Left renal pelvis (tissue), 4 donors: ENCODE measurements at regions not wholly inside any gene's neighbourhood (a gene's known extent, or its start where the extent isn't known, plus 50 kb on each side); places are given as distances from the start of the nearest gene placed in this dataset.
"Not testable (repeated sequence)": the region's sequence is repeated elsewhere in the genome, so short reads cannot be mapped to it uniquely, and the experiment has no call there.

ENCODE experiments used
- DNase-seq, 4 donors: peaks; one replicate each; pipeline ENCODE4 v3.0.0-alpha.2; 2013; ENCODE audit warnings: low read depth in 4 of 4, low spot score in 3 of 4

DNA sequence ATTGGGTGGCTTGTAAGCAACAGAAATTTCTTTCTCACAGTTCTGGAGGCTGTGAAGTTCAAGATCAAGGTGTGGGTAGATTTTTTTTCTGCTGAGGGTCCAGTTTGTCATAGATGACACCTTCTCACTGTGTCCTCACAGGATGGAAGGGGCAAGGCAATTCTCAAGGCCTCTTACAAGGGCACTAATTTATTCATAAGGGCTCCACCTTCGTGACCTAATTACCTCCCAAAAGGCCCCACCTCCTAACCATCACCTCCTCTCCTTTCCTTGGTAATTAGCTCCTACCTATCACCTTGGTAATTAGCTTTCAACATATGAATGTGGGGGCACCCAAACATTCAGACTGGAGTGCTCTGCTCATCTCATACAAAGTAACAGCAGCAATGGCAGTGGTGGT, 92.3 kb upstream of the CD44 start:
- no peak for DNase-seq

DNA sequence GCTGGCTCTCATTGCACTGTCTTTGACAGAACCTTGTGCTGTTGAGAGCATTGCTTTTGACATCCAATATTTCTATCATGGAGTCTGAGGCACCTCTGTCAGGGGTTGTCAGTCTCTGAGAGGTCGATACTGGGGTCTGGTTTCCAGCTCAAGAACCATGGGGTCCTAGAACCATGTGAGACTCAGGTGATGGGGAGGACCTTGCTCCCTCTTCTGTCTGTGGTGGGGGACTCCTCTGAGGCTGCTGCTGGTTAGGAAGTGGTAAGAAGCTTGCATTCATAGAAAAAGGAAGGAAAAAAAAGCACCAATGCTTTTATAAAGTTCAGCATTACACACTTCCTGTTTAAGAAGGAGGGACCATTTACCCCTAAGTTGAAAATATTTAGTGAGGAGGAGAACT, 91.8 kb upstream of the CD44 start:
- DNase-seq, result no peak

DNA sequence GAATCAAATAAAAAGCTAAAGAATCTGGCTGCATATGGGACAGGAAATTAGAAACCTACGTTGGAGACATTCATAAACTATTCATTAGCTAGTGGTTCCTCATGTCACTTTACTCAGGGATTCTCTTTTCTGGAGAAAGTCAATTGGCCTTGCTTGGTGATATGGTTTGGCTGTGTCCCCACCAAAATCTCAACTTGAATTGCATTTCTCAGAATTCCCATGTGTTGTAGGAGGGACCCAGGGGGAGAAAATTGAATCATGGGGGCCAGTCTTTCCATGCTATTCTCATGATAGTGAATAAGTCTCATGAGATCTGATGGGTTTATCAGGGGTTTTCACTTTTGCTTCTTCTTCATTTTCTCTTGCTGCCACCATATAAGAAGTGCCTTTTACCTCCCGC, 91.2 kb upstream of the CD44 start:
- no peak for DNase-seq

DNA sequence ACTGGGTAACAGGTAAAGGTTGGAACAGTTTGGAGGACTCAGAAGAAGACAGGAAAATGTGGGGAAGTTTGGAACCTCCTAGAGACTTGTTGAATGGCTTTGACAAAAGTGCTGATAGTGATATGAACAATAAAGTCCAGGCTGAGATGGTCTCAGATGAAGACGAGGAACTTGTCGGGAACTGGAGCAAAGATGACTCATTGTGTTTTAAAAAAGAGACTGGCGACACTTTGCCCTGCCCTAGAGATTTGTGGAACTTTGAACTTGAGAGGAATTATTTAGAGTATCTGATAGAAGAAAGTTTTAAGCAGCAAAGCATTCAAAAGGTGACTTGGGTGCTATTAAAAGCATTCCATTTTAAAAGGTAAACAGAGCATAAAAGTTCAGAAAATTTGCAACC, 90.6 kb upstream of the CD44 start:
- DNase-seq, result not testable (repeated sequence)

DNA sequence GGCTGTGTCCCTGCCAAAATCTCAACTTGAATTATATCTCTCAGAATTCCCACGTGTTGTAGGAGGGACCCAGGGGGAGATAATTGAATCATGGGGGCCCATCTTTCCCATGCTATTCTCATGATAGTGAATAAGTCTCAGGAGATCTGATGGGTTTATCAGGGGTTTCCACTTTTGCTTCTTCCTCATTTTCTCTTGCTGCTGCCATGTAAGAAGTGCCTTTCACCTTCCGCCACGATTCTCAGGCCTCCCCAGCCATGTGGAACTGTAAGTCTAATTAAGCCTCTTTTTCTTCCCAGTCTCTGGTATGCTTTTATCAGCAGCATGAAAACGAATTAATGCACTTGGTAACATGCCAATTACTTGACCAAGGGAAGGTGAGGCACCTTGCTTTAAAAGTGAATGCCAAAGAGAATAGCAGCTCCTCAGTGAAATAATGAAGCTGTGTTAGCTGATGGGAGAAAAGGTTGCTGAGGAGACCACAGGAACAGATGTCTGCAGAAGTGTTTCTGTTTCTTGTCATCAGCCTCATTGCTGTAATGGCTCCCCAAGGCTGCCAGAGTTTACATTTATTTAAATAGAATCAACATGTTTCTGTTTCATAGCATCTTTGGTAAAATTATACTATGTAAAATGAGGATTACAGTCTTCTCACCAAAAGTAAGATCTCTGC, 89.0 kb upstream of the CD44 start:
- no peak for DNase-seq

DNA sequence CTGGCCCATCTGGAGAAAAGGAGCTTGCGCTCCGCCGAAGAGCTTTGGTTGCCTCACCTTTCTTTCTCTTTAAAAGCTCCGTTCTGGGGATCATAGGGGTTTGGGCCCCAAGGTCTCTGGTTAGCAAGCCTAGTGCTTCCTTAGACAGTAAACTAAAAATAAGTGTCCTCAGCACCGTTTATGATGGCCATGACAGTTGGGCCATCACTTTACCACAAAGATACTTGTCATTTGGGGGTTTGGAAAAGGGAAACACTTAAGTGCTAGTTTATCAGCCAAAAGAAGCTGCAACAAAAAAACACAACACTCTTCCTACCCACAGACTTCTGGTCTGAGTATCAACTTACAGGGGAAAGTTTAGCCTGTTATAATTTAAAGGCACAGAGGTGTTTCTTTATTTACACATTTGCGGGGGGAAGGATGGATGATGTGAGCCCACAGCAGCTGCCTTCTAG, 88.4 kb upstream of the CD44 start:
- DNase-seq, result no peak

DNA sequence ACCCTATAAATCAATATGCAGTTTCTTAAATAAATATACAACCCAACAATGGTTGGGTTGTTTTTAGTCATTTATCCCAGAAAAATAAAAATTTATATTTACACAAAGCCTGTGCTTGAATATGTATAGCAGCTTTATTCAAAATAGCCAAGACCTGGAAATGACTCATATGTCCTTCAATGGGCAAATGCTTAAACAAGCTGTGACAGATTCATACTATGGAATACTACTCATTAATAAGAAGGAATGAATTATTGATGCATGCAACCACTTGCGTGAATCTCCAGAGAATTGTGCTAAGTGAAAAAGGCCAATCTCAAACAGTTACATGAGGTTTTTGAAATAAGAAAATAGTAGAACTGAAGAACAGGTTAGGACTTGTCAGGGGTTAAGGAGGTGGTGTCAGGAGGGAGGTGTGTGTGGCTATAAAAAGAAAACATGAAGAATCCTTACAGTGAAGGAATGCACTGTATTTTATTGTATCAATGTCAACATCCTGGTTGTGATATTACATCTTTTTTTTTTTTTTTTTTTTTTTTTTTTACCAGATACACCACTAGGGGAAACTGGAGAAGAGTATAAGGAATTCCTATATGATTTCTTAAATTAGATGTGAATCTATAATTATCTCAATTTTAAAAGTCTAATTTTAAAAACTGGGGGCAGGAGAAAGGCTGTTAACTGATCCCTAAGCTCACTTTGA, 82.4 kb upstream of the CD44 start:
- DNase-seq, result no peak

DNA sequence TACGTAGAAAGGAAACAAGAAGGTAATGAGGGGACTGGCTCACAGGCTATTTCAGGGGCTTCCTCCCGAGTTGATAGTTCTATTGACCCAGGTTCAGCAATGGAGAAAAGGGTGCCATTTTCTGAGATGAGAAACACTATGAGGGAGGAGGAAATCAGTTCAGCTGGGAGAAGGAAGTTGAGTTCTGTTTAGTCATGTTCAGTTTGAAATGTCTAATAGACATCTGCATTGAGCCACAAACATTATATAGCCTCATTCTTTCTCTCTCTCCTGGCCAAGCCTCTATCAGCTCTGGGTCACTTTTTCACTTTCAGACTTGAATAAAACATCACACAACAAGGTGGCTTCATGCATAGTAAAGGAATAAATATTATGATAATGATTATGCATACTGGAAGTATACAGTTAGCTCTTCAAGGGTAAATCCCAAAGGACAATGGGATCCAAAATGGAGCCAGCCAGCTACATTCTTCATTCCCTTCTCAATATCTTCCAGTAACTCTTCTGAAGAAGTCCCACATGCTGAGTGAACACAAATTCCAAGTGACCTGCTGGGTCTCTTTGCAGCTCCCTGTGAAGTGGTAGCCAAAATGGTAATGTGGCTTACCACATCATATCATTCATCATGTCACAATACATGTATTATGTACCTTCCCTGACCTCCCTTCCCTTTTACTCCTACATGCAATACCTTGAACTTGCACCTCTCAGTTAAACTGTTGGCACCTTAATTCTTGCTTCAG, 80.9 kb upstream of the CD44 start:
- DNase-seq, result no peak

DNA sequence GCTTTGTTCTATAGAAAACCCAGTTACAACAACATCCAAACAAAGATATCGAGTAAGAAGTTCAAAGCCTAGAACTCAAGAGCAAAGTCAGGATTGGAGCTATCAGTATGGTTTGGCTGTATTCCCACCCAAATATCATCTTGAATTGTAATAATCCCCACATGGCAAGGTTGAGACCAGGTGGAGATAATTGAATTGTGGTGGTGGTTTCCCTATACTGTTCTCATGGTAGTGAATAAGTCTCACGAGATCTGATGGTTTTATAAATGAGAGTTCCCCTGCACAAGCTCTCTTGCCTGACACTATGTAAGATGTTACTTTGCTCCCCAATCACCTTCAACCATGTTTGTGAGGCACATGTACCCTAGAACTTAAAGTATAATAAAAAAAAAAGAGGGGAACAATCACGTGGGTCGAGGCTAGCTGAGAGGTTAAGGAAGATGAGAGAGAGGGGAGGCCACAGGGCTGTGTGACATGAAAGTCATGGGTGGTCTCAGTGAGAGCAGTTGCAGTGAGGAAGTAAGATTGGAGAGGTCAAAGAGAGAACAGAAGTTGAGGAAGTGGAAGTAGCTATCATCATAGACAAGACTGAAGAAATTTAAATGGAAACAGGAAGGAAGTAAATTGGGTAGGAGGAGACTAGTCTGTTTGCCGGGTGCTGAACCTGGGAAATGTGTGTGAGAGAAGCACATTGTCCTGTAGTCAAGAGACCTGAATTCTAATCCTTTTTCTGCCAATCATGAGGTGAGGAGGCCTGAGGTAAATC, 80.1 kb upstream of the CD44 start:
- no peak for DNase-seq

DNA sequence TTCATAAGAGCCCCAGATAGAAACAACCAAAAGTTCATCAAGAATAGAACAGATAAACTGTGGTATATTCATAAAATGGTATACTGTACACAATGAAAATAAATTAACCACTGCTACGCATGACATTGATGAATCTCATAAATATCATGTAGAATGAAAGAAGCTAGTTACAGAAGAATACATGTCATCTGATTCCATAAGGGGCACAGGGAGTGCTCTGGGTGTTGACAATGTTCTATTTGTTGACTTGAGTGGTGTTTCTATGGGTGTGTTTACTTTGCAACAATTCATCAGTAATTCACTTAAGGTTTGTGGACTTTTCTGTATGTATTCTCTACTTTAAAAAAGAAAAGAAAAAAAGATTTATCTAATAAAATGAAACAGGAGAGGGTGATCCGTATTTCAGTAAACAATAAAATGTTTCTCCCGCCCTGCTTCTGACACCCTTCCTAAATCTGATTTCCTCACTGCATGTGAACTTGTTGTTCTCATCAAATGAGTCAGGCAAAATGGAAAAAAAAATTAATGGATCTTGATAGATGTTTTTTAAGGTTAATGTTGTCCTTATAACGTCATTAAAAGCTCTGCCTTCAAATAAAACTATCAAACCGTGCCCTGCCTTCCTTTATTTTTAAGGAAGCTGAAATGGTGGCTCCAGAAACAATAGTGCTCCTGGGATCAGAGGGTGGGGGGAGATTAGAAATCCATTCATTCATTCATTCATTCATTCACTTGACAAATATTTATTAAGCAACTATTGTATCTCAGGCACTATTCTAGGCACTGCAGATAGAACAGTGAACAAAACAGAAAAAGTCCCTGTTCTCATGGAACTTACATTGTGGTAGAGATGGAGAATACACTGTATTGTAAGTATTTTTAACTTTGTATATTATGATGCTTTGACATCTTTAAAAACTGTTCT, 77.2 kb upstream of the CD44 start:
- DNase-seq, result no peak

DNA sequence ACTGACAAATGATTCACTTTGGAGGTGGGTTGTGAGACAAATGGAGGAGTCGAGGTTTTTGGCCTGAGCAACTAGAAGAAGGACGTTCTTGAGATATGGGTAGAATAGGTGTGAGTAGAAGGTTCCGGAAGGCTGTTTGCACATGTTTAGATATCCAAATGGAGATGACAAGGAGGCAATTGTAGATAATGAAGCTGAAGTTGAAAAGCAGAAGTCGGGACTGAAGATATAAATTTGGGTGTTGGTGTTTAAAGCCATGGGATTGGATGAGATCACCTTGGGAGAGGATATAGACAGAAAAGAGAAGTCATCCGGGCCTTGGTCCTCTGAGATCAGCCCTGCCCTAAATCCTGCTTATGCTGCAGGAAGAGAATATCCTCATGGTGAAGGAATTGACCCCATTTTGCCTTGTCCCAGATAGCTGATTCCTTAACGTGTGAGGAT, 75.5 kb upstream of the CD44 start:
- no peak for DNase-seq

DNA sequence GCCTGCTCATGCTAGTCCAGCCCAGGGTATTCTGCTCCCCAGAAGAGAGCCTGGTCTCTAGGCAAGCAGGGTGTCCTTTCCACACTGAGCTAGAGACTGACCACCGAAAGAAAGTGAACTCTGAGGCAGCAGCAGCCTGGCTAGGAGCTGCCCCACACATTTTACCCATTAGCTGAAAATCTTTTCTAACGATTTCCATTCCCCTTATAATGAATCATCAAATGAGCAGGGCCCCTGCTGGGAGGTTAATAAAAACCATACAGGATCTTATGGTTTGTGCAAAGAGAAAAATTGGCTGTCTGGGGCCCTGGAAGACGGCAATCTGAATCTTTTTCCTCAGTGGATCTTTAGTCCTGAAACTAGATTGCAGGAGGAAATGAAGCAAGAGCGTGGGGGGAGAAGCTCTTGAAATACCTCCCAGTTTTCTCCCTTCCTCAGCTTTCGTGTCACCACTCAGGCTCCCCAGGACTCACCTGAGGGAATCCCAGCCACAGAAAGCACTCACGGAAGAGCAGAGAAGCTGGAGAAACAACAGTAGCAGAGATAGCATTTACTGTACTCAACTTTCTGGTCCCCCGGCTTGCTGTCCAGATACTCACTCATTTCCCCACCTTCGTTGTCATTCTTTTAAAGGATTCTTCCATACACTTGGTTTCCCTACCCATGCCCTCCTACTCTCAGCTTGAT, 74.7 kb upstream of the CD44 start:
- DNase-seq, result no peak

DNA sequence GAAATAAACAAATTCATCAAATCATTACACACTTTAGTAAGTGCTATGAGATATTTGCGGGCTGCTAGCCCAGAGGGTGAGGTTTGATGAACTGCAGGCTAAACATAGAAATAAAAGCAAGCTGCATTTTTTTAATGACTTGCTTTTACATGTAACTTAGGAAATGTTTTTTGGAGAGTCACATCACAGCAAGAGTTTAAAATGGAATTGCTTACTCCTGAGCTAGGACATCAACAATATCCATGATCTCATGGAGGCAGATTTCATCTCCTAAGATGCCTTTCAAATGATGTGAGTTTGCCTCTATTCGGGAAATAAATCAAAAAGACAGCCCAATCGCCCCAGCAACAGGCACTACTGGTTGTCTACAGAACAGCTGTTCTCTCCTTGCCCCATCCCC, 73.4 kb upstream of the CD44 start:
- no peak for DNase-seq

DNA sequence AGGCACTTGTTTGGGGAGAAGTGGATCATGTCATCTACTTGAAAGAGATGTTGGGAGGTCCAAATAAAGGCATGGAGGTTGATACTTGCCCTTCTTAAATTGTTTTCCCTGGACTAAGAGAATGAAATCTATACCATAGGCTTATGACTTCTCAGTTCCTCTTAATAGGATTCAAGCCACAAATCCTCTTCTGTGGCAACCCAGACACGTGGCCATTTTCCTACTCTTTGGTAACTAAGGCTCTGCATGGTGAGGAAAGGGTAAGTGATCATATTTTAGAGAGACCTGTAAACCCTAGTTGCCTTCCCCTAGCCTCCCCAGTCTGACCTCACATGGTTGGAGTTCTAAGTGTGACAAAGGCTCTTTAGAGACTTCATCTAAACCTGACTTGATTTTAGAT, 72.9 kb upstream of the CD44 start:
- DNase-seq, result no peak

DNA sequence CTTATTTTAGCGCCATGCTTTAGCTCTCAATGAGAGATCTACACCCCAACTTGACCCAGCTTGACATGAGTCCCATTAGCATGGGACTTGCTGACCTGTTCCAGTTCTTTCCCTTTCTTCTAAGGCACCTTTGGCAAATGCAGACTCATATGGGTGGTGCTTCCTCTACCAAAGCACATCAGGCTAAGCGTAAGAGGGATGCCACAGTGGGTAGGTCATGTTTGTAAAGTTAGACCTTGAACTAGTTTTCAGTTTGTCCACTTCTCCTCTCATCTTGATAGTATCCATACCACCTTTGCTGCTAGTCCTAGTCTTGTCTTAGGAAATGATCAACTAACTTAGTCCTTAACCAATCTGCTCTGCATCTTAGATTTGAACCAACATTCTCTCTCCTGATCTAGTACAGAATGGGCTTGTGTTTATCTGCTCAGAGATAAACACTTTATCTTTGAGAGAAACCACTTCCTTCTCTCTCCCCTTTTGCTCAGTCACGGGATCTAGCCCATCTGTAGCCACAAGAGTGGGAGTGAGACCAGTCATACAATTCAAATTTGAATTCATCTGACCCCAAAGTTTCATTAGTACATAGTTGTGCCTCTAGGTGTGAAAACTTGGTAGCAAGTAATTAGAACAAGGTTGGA, 72.1 kb upstream of the CD44 start:
- DNase-seq, result no peak

DNA sequence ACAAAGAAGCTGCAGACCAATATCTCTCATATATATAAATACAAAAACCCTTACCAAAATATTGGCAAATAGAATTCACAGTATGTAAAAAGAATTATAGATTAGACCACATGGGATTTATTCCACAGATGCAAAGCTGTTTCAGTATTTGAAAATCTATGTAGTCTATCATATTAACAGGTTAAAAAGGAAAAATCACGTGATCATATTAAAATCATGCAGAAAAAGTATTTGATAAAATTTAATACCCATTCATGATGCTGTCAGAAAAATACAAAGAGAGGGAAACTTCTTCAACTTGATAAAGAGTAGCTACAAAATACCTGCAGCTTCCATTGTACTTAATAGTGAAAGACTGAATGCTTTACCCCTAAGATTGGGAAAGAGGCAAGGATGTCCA, 67.2 kb upstream of the CD44 start:
- no peak for DNase-seq

DNA sequence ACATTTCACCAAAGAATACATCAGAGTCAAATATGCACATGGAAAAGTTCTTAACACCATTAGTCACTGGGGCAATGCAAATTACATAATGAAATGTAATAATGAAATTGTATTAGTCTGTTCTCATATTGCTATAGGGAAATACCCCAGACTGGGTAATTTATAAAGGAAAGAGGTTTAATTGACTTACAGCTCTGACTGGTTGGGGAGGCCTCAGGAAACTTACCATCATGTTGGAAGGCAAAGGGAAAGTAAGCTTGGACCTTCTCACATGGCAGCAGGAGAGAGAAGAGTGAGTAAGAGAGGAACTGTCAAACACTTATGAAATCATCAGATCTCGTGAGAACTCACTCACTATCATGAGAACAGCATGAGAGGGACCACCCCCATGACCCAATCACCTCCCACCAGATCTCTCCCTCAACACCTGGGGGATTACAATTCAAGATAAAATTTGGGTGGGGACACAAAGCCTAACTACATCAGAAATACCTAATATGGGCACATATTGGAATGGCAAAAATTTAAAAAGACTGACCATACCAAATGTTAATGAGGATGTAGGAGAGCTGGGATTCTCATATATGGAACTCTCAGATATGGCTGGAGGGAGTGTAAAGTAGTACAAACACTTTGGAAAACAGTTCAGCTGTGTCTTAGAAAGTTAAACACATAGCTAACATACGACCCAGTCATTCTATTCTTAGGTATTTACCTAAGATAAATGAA, 65.1 kb upstream of the CD44 start:
- no peak for DNase-seq
